ENCODE measurements at regions not wholly inside any gene's neighbourhood (a gene's known extent, or its start where the extent isn't known, plus 50 kb on each side); places are given as distances from the start of the nearest gene placed in this dataset.

DNA sequence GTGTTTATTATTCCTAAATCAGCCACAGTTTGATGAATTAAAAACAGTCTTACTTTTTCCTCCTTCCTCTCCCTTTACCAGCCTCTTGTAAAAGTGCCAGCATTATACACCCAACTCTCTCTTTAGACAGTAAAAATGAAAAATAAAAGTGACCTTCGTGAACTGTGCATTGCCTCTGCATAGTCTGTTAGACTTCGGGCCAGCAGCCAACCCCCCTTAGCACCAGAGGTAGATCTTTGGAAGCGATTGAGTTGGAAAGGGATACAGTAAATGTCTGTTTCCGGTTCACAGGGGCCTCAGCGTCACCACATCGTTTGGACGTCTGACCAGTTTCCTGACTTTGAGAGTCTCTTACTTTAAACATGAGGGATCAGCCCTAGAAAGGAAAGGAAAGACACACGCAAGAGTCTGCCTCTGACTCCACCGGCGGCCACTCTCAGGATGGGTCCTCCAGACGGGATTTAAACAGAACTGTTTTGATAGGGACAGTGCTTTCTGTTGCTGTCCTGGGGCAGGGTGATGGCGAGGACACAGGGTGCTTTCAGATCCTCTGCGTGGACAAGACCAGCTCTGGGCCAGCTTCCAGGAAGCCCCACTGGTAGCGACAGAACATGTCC, 206.6 kb upstream of the PREP start (continued):
- TF ChIP-seq, protein P1, sequence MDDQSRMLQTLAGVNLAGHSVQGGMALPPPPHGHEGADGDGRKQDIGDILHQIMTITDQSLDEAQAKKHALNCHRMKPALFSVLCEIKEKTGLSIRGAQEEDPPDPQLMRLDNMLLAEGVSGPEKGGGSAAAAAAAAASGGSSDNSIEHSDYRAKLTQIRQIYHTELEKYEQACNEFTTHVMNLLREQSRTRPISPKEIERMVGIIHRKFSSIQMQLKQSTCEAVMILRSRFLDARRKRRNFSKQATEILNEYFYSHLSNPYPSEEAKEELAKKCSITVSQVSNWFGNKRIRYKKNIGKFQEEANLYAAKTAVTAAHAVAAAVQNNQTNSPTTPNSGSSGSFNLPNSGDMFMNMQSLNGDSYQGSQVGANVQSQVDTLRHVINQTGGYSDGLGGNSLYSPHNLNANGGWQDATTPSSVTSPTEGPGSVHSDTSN (IDR thresholded peaks at IDR 0.05), result 0 out of 2 replicates have a peak, but pooled peaks have one; percentile 6
- TF ChIP-seq JUN (IDR thresholded peaks at IDR 0.05) (peak; percentile 53; a peak in 3 of 5 replicates), HDAC2 (IDR thresholded peaks at IDR 0.05) (no peak), EHF (CRISPR knock-in tag; IDR thresholded peaks at IDR 0.05) (peak; percentile 40; the same call in 1 of the 2 replicates), BHLHE40 (IDR thresholded peaks at IDR 0.05; ENCODE audit: low read depth, low read length) (no peak), HOXB5 (CRISPR knock-in tag; IDR thresholded peaks at IDR 0.05) (0 out of 2 replicates have a peak, but pooled peaks have one; percentile 75), FOSL2 (IDR thresholded peaks at IDR 0.05) (no peak), FOSL2 (CRISPR knock-in tag; IDR thresholded peaks at IDR 0.05) (no peak; the same call in 1 of the 2 replicates), RAD21 (conservative IDR thresholded peaks at IDR 0.05 in 1 of 2, IDR thresholded peaks at IDR 0.05 in 1 of 2) (peak in 1 of 2 experiments; percentile 9), JUNB (IDR thresholded peaks at IDR 0.05) (peak; percentile 78), TFCP2L1 (CRISPR knock-in tag; IDR thresholded peaks at IDR 0.05) (peak; percentile 37; the same call in 1 of the 2 replicates), HEYL (CRISPR knock-in tag; IDR thresholded peaks at IDR 0.05) (peak; percentile 81; the same call in 1 of the 2 replicates), TP53 (CRISPR knock-in tag; IDR thresholded peaks at IDR 0.05) (0 out of 2 replicates have a peak, but pooled peaks have one; percentile 26)
- TF ChIP-seq, protein P2, sequence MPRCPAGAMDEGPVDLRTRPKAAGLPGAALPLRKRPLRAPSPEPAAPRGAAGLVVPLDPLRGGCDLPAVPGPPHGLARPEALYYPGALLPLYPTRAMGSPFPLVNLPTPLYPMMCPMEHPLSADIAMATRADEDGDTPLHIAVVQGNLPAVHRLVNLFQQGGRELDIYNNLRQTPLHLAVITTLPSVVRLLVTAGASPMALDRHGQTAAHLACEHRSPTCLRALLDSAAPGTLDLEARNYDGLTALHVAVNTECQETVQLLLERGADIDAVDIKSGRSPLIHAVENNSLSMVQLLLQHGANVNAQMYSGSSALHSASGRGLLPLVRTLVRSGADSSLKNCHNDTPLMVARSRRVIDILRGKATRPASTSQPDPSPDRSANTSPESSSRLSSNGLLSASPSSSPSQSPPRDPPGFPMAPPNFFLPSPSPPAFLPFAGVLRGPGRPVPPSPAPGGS (IDR thresholded peaks at IDR 0.05), result no peak

DNA sequence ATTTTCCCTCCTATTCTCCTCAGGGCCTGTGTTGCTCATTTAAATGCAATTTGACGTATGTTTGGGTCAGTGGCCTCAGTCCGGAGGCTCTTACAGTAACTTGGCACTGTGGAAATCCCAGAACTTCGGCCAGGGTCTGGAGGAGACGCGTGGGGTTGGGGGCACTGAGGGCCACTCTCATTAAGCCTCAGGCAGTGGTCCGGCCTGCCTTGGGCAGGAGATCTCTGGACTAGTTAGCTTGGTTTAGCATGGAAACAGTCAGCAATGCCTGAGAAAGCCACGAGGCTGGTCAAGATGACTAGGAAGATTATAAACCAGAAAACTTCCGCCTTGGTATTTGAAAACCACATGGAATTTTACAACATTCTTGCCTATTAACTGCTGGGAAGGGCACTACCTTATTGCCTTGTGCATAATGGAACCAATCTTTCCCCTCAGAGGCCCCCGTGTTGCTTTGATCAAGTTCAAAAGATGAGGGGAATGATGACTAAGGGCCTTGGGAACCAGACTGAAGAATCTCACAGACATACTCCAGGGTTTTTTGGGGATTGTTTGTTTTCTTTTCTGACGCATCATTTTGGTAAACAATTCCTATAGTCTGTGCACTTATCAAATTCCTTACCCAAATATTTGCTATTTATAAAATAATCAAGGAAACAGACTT, 206.0 kb upstream of the PREP start:
- no peak for FAIRE-seq
- ChIA-PET POLR2A (interaction anchor here (1.3 to 1.7 kb wide), 2 partner anchors 13 to 478 kb away, joined by 5 to 6 read pairs; partner anchors contain the start of gene PRDM1), CTCF (interaction anchor here (1.1 to 1.2 kb wide), 2 partner anchors 83 to 88 kb away, joined by 3 to 4 read pairs; no protein-coding TSS in a partner anchor)
- WGBS (ENCODE audit: missing lambda C conversion rate), result 5% methylated on average over 7 of the region's 10 CpGs
- peak; percentile 88 to 95 for ATAC-seq
- Histone ChIP-seq H3K27ac (peak overlapping the region; percentile 96 to 98), H3K4me3 (no peak overlapping the region), H3K4me1 (peaks cover 52% of the 10 kb centered on the region), H3K9me3 (peaks cover 20% of the 10 kb centered on the region; the same call in 2 of the 3 replicates), H3K4me2 (peak overlapping the region; percentile 81)
- peak; percentile 80 to 99 for DNase-seq (ENCODE audit: low read depth in 1 of 2, low spot score in 1 of 2)
- TF ChIP-seq NR3C1 (IDR thresholded peaks at IDR 0.05), result no peak
- TF ChIP-seq NFE2L2 (conservative IDR thresholded peaks at IDR 0.05; ENCODE audit: low read length), result peak; percentile 26; the same call in 1 of the 2 replicates
- TF ChIP-seq GATA3 (IDR thresholded peaks at IDR 0.05; ENCODE audit: borderline replicate concordance), result peak; percentile 91
- TF ChIP-seq EHMT2 (IDR thresholded peaks at IDR 0.05; ENCODE audit: low read depth), result no peak
- no peak for TF ChIP-seq POLR2A (IDR thresholded peaks at IDR 0.05; ENCODE audit: low read length)
- peak; percentile 92 for TF ChIP-seq TP53 (CRISPR knock-in tag; IDR thresholded peaks at IDR 0.05)
- no peak for TF ChIP-seq CBX2 (IDR thresholded peaks at IDR 0.05; ENCODE audit: borderline replicate concordance, low read depth)
- peak; percentile 88 for TF ChIP-seq FOXS1 (CRISPR knock-in tag; IDR thresholded peaks at IDR 0.05)
- no peak for TF ChIP-seq ZC3H11A (IDR thresholded peaks at IDR 0.05)
- peak; percentile 16 to 56; a peak in 4 of 5 replicates for TF ChIP-seq RAD21 (conservative IDR thresholded peaks at IDR 0.05 in 1 of 2, IDR thresholded peaks at IDR 0.05 in 1 of 2)
- no peak for TF ChIP-seq CHD2 (IDR thresholded peaks at IDR 0.05; ENCODE audit: low read length, partially characterized antibody)
- TF ChIP-seq KDM5A (IDR thresholded peaks at IDR 0.05), result no peak
- TF ChIP-seq E2F6 (IDR thresholded peaks at IDR 0.05; ENCODE audit: borderline replicate concordance, low read depth), result peak; percentile 69; the same call in 1 of the 2 replicates
- TF ChIP-seq CTCF (IDR thresholded peaks at IDR 0.05), result no peak
- TF ChIP-seq BHLHE40 (IDR thresholded peaks at IDR 0.05; ENCODE audit: low read depth, low read length), result no peak
- TF ChIP-seq NPAS2 (CRISPR knock-in tag; IDR thresholded peaks at IDR 0.05; ENCODE audit: borderline replicate concordance), result peak; percentile 72
- peak; percentile 94 to 95 for TF ChIP-seq EP300 (IDR thresholded peaks at IDR 0.05)
- peak; percentile 84 for TF ChIP-seq ZSCAN20 (CRISPR knock-in tag; IDR thresholded peaks at IDR 0.05)
- TF ChIP-seq, protein P1 (IDR thresholded peaks at IDR 0.05), result 0 out of 2 replicates have a peak, but pooled peaks have one; percentile 7
- TF ChIP-seq KDM1A (IDR thresholded peaks at IDR 0.05; ENCODE audit: low read depth), result no peak
- TF ChIP-seq RFX5 (IDR thresholded peaks at IDR 0.05), result no peak
- no peak for TF ChIP-seq HDAC2 (IDR thresholded peaks at IDR 0.05)
- no peak for TF ChIP-seq RCOR1 (IDR thresholded peaks at IDR 0.05; ENCODE audit: low read depth, low read length)
